HG03571 (cell line): ENCODE measurements at regions not wholly inside any gene's neighbourhood (a gene's known extent, or its start where the extent isn't known, plus 50 kb on each side); places are given as distances from the start of the nearest gene placed in this dataset.
"Not testable (repeated sequence)": the region's sequence is repeated elsewhere in the genome, so short reads cannot be mapped to it uniquely, and the experiment has no call there.

ENCODE experiments used
- ATAC-seq: cut with Tn5 transposase; IDR thresholded peaks from one replicate; pipeline ENCODE4 v1.9.1; 2021; ENCODE audit not compliant: unreplicated experiment

DNA sequence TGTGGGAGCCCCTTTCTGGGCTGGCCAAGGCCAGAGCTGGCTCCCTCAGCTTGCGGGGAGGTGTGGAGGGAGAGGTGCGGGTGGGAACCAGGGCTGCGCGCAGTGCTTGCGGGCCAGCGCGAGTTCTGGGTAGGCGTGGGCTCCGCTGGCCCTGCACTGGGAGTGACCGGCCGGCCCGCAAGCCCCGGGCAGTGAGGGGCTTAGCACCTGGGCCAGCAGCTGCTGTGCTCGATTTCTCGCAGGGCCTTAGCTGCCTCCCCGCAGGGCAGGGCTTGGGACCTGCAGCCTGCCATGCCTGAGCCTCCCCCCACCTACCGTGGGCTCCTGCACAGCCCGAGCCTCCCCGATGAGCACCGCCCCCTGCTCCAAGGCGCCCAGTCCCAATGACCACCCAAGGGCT lies 56.0 kb upstream of the CACNA2D1 start:
- ATAC-seq, result not testable (repeated sequence)

- no peak for ATAC-seq
Measured at GRCh38 chr7:82494420-82494819, 50.8 kb upstream of the CACNA2D1 start.
